MM.1S (cell line): ENCODE measurements at regions not wholly inside any gene's neighbourhood (a gene's known extent, or its start where the extent isn't known, plus 50 kb on each side); places are given as distances from the start of the nearest gene placed in this dataset.

ENCODE experiments used
- EZH2 ChIP-seq: fragments of 300-600 bp; sonication (generic); optimal IDR thresholded peaks from 2 replicates; pipeline ENCODE3; 2017; ENCODE audit warnings: low read depth, mild to moderate bottlenecking, antibody characterized with exemption, low read length, mixed read lengths
- TF ChIP-seq, protein P1 (sequence below): fragments of 300-600 bp; sonication (generic); IDR thresholded peaks from 2 replicates; pipeline ENCODE4 v1.5.1; 2016; ENCODE audit warnings: antibody characterized with exemption, low read length, mixed read lengths

DNA sequence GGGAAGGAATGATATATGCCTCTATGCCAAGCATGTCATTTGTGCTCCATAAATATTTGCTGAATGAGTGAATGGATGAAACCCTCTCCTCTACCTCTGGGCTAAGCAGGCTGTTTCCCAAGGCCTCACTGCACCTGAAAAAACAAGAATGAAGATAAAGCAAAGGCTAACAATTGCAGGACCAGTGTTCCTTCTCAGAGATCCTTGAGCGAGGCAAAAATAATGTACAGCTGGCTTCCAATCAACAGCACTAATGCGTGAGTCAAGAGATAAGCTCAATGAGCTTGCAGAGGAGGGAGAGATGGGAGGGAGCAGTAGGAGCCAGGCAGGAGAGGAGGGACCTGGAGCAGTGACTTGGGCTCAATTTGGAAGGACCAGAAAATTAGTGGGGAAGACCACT lies 144.5 kb upstream of the NFE2L3 start:
- TF ChIP-seq, protein P1, sequence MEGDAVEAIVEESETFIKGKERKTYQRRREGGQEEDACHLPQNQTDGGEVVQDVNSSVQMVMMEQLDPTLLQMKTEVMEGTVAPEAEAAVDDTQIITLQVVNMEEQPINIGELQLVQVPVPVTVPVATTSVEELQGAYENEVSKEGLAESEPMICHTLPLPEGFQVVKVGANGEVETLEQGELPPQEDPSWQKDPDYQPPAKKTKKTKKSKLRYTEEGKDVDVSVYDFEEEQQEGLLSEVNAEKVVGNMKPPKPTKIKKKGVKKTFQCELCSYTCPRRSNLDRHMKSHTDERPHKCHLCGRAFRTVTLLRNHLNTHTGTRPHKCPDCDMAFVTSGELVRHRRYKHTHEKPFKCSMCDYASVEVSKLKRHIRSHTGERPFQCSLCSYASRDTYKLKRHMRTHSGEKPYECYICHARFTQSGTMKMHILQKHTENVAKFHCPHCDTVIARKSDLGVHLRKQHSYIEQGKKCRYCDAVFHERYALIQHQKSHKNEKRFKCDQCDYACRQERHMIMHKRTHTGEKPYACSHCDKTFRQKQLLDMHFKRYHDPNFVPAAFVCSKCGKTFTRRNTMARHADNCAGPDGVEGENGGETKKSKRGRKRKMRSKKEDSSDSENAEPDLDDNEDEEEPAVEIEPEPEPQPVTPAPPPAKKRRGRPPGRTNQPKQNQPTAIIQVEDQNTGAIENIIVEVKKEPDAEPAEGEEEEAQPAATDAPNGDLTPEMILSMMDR, result no peak
- no peak for TF ChIP-seq EZH2
